OCI-LY3 (cell line): ENCODE measurements at regions not wholly inside any gene's neighbourhood (a gene's known extent, or its start where the extent isn't known, plus 50 kb on each side); places are given as distances from the start of the nearest gene placed in this dataset.

Experiments
- H2AFZ ChIP-seq: fragments of 200-600, 300-600 bp; shearing (Covaris generic); 2 replicates; pipeline ENCODE4 v1.6.0; 2014; ENCODE audit warnings: antibody characterized with exemption, low read depth, low read length
- H3K27ac ChIP-seq: fragments of 200-600, 300-600 bp; sonication (generic); 2 replicates; pipeline ENCODE4 v1.5.1; 2014; ENCODE audit warnings: mild to moderate bottlenecking, low read length, moderate library complexity, mixed read lengths
- H3K27me3 ChIP-seq: fragments of 200-600, 300-600 bp; sonication (generic); 2 replicates; pipeline ENCODE4 v1.6.1; 2014; ENCODE audit warnings: low read depth, low read length, mixed read lengths
- H3K36me3 ChIP-seq: fragments of 200-600, 300-600 bp; sonication (generic); replicated peaks from 2 replicates; pipeline ENCODE3; 2014; ENCODE audit warnings: low read depth, low read length, mixed read lengths
- H3K4me1 ChIP-seq: fragments of 300-600, 200-600 bp; sonication (generic); 2 replicates; pipeline ENCODE4 v1.6.1; 2014; ENCODE audit warnings: low read length, mixed read lengths
- H3K4me2 ChIP-seq: fragments of 200-600, 300-600 bp; sonication (generic); 2 replicates; pipeline ENCODE4 v1.6.1; 2014; ENCODE audit warnings: low read length, mixed read lengths
- H3K4me3 ChIP-seq: fragments of 300-600, 200-600 bp; sonication (generic); 2 replicates; pipeline ENCODE4 v1.5.1; 2014; ENCODE audit warnings: antibody characterized with exemption, mild to moderate bottlenecking, low read length, moderate library complexity
- H3K79me2 ChIP-seq: fragments of 300-600, 200-600 bp; shearing (Covaris generic); 2 replicates; pipeline ENCODE4 v1.6.1; 2014; ENCODE audit warnings: mild to moderate bottlenecking, low read length, mixed read lengths
- H3K9ac ChIP-seq: fragments of 300-600, 200-600 bp; shearing (Covaris generic); 2 replicates; pipeline ENCODE4 v1.6.0; 2014; ENCODE audit warnings: mild to moderate bottlenecking, low read length, moderate library complexity
- H3K9me3 ChIP-seq: fragments of 200-600, 300-600 bp; shearing (Covaris generic); 2 replicates; pipeline ENCODE4 v1.6.1; 2014; ENCODE audit warnings: low read length, mixed read lengths; ENCODE audit not compliant: insufficient read depth
- H4K20me1 ChIP-seq: fragments of 200-600, 300-600 bp; sonication (generic); 2 replicates; pipeline ENCODE4 v1.6.1; 2016; ENCODE audit warnings: low read length, mixed read lengths; ENCODE audit not compliant: insufficient read depth
- EZH2phosphoT487 ChIP-seq: fragments of 200-600 bp; shearing (Covaris generic); IDR thresholded peaks from 2 replicates; pipeline ENCODE4 v1.6.1; 2018; ENCODE audit warnings: antibody characterized with exemption, mixed run types, low read depth
- TF ChIP-seq, protein P1 (sequence below): fragments of 200-600, 300-600 bp; sonication (generic); IDR thresholded peaks from 2 replicates; pipeline ENCODE4 v1.5.1; 2014; ENCODE audit warnings: antibody characterized with exemption, low read length, low read depth

DNA sequence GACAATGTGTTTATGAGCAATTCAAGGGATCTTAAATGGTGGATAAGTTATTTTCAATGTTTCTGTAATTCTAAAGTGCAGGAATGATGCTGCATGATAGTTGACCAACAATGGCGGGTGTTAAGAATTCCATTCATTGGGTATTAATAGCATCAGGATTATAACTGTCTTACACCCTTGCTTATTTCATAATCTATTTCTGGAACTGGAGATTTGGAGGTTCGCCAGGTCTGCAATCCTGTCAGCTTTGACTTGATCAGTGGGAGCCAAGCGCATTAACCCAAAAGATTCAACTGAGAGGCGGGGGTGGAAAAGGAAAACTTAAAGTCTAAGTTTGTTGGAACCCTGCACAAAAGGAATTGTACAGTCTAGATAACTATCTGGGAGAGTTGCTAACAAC is 114.9 kb upstream of the ZEB1 start:
- Histone ChIP-seq H3K27me3 (no peaks in the 10 kb centered on the region), H3K9me3 (no peaks in the 10 kb centered on the region), H4K20me1 (no peaks in the 10 kb centered on the region), H3K4me1 (no peaks in the 10 kb centered on the region), H3K79me2 (no peaks in the 10 kb centered on the region), H3K27ac (no peak overlapping the region), H2AFZ (no peak overlapping the region), H3K36me3 (no peaks in the 10 kb centered on the region), H3K4me2 (no peak overlapping the region), H3K4me3 (no peak overlapping the region), H3K9ac (no peak overlapping the region)
- TF ChIP-seq EZH2phosphoT487: no peak
- TF ChIP-seq, protein P1, sequence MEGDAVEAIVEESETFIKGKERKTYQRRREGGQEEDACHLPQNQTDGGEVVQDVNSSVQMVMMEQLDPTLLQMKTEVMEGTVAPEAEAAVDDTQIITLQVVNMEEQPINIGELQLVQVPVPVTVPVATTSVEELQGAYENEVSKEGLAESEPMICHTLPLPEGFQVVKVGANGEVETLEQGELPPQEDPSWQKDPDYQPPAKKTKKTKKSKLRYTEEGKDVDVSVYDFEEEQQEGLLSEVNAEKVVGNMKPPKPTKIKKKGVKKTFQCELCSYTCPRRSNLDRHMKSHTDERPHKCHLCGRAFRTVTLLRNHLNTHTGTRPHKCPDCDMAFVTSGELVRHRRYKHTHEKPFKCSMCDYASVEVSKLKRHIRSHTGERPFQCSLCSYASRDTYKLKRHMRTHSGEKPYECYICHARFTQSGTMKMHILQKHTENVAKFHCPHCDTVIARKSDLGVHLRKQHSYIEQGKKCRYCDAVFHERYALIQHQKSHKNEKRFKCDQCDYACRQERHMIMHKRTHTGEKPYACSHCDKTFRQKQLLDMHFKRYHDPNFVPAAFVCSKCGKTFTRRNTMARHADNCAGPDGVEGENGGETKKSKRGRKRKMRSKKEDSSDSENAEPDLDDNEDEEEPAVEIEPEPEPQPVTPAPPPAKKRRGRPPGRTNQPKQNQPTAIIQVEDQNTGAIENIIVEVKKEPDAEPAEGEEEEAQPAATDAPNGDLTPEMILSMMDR: no peak

DNA sequence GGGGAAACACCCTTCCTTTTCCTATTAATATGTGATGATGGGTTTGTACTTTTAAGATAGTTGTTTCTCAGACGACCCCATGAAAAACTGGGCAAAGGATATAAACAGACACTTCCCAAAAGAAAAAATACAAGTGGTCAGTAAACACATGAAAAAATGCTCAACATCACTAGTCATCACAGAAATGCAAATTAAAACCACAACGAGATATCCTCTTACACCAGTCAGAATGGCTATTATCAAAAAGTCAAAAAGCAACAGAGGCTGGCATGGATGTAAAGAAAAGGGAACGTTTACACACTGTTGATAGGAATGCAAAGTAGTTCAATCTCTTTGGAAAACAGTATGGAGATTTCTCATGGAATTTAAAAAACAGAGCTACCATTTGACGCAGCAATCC is 111.4 kb upstream of the ZEB1 start:
- Histone ChIP-seq H3K9ac (no peak overlapping the region), H3K27ac (no peak overlapping the region), H3K36me3 (no peaks in the 10 kb centered on the region), H2AFZ (no peak overlapping the region), H3K9me3 (no peaks in the 10 kb centered on the region), H3K4me3 (no peak overlapping the region), H4K20me1 (no peaks in the 10 kb centered on the region), H3K4me1 (no peaks in the 10 kb centered on the region), H3K4me2 (no peak overlapping the region), H3K27me3 (no peaks in the 10 kb centered on the region), H3K79me2 (no peaks in the 10 kb centered on the region)
- TF ChIP-seq, protein P1: no peak
- TF ChIP-seq EZH2phosphoT487: no peak

DNA sequence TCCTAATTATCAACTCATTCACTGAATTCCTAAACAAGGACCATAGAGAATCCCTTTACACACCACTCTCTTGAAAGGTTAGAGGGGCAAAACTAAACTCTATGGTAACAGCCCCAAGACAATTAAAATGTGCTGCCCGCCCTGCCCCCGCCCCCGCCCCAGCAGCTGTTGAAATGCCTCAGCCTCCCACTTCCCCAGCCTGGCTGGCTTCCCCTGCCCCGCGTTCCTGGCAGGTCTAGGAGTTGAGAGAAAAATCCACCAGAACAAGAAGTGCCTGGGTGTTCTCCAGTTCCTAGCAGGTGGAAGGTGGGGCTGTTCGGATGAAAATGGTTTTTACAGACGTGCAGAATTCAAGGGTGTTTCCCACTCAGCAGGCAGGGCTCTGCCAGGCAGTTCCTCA is 109.5 kb upstream of the ZEB1 start:
- Histone ChIP-seq H3K4me1 (no peaks in the 10 kb centered on the region), H3K36me3 (no peaks in the 10 kb centered on the region), H2AFZ (no peak overlapping the region), H3K4me3 (no peak overlapping the region), H3K9ac (no peak overlapping the region), H3K4me2 (no peak overlapping the region), H3K79me2 (no peaks in the 10 kb centered on the region), H4K20me1 (no peaks in the 10 kb centered on the region), H3K27me3 (no peaks in the 10 kb centered on the region), H3K9me3 (no peaks in the 10 kb centered on the region), H3K27ac (no peak overlapping the region)
- no peak for TF ChIP-seq EZH2phosphoT487
- TF ChIP-seq, protein P1: no peak

DNA sequence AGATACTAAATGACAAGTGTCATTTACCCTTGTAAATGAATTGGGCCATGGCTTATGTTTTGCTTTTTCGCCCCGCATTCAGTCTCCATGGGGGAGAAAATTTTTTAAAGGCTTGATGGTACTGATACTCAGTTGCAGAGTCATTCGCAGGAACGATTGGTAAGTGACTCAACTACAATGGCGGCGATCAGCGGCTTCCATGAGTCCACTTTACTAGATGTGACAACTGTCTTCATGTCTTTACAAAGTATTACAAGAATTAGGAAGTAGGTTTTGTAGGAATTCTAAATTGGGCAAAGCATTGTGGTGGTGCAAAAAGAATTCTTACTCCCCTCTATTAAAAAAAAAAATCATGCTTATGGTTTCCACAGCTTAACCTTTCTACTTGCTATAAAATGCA is 108.8 kb upstream of the ZEB1 start:
- H3K4me1 ChIP-seq: peaks cover 6% of the 10 kb centered on the region; the same call in 1 of the 2 replicates
- no peaks in the 10 kb centered on the region for H3K36me3 ChIP-seq
- H3K27me3 ChIP-seq: no peaks in the 10 kb centered on the region
- no peaks in the 10 kb centered on the region for H3K79me2 ChIP-seq
- TF ChIP-seq, protein P1: no peak
- TF ChIP-seq EZH2phosphoT487: no peak
- H3K27ac ChIP-seq: no peak overlapping the region
- no peak overlapping the region for H3K4me3 ChIP-seq
- no peak overlapping the region for H3K9ac ChIP-seq
- H3K4me2 ChIP-seq: no peak overlapping the region
- H2AFZ ChIP-seq: no peak overlapping the region
- no peaks in the 10 kb centered on the region for H3K9me3 ChIP-seq
- no peaks in the 10 kb centered on the region for H4K20me1 ChIP-seq
